ENCODE measurements at regions not wholly inside any gene's neighbourhood (a gene's known extent, or its start where the extent isn't known, plus 50 kb on each side); places are given as distances from the start of the nearest gene placed in this dataset.

GRCh38 chr1:199272139-199272544, 633.3 kb downstream of the PTPRC start:
- DNase-seq (ENCODE audit: low spot score): peak; percentile 63
- CTCF ChIA-PET: interaction anchor here (0.6 to 1.3 kb wide), 2 partner anchors 29 to 706 kb away, joined by 4 to 5 read pairs; no protein-coding TSS in a partner anchor
- H3K27ac ChIP-seq: no peak overlapping the region
- TF ChIP-seq CTCF (conservative IDR thresholded peaks at IDR 0.05; ENCODE audit: low read depth): no peak
- POLR2A ChIA-PET (ENCODE audit: low non-redundant PET): no interaction called here

- peak; percentile 97 for DNase-seq (ENCODE audit: low spot score)
These were observed 633.8 kb downstream of the PTPRC start for GRCh38 chr1:199272628-199273086.

GRCh38 chr1:199273837-199274379, 635.1 kb downstream of the PTPRC start:
- no peak for TF ChIP-seq CTCF (conservative IDR thresholded peaks at IDR 0.05; ENCODE audit: low read depth)
- ChIA-PET CTCF (interaction anchor here (0.5 kb wide), 1 partner anchor 40 kb away, joined by 3 read pairs; no protein-coding TSS in a partner anchor), POLR2A (ENCODE audit: low non-redundant PET) (no interaction called here)
- H3K27ac ChIP-seq: no peak overlapping the region
- peak; percentile 30 for DNase-seq (ENCODE audit: low spot score)

More at GRCh38 chr1:199272628-199273086, 633.8 kb downstream of the PTPRC start:
- ChIA-PET POLR2A (ENCODE audit: low non-redundant PET) (no interaction called here), CTCF (no interaction called here)
- H3K27ac ChIP-seq: peak overlapping the region; percentile 75
- TF ChIP-seq CTCF (conservative IDR thresholded peaks at IDR 0.05; ENCODE audit: low read depth): no peak

GRCh38 chr1:199279067-199279466, 640.2 kb downstream of the PTPRC start:
- no peak for TF ChIP-seq CTCF (conservative IDR thresholded peaks at IDR 0.05; ENCODE audit: low read depth)
- DNase-seq (ENCODE audit: low spot score): no peak
- no peak overlapping the region for H3K27ac ChIP-seq
- ChIA-PET POLR2A (ENCODE audit: low non-redundant PET) (no interaction called here), CTCF (interaction anchor here (0.6 kb wide), 1 partner anchor 531 kb away, joined by 5 read pairs; no protein-coding TSS in a partner anchor)

GRCh38 chr1:199279872-199280645, 641.2 kb downstream of the PTPRC start:
- ChIA-PET POLR2A (ENCODE audit: low non-redundant PET) (no interaction called here), CTCF (interaction anchor here (0.6 kb wide), 2 partner anchors 125 to 173 kb away, joined by 3 to 4 read pairs; no protein-coding TSS in a partner anchor)
- no peak for TF ChIP-seq CTCF (conservative IDR thresholded peaks at IDR 0.05; ENCODE audit: low read depth)
- DNase-seq (ENCODE audit: low spot score): no peak
- H3K27ac ChIP-seq: no peak overlapping the region

GRCh38 chr1:199282751-199283305, 644.0 kb downstream of the PTPRC start:
- CTCF ChIA-PET: interaction anchor here (0.7 kb wide), 1 partner anchor 10 kb away, joined by 4 read pairs; no protein-coding TSS in a partner anchor
- no peak for TF ChIP-seq CTCF (conservative IDR thresholded peaks at IDR 0.05; ENCODE audit: low read depth)
- no peak overlapping the region for H3K27ac ChIP-seq
- POLR2A ChIA-PET (ENCODE audit: low non-redundant PET): interaction anchor here (0.7 kb wide), 1 partner anchor 1675 kb away, joined by 3 read pairs; no protein-coding TSS in a partner anchor
- DNase-seq (ENCODE audit: low spot score): no peak
